Ishikawa (cell line): ENCODE measurements at regions not wholly inside any gene's neighbourhood (a gene's known extent, or its start where the extent isn't known, plus 50 kb on each side); places are given as distances from the start of the nearest gene placed in this dataset.

ENCODE experiments used
- CEBPB ChIP-seq: IDR thresholded peaks from 2 replicates; pipeline ENCODE4 v1.6.1; 2012
- CREB1 ChIP-seq: IDR thresholded peaks from 2 replicates; pipeline ENCODE4 v1.6.1; 2012; ENCODE audit warnings: low read depth
- EGR1 ChIP-seq: IDR thresholded peaks from 2 replicates; pipeline ENCODE4 v1.6.1; 2012
- EP300 ChIP-seq: IDR thresholded peaks from 2 replicates; pipeline ENCODE4 v1.6.1; 2012; ENCODE audit warnings: borderline replicate concordance
- FOXM1 ChIP-seq: IDR thresholded peaks from 2 replicates; pipeline ENCODE4 v1.6.1; 2012; ENCODE audit warnings: low read depth, borderline replicate concordance
- NFIC ChIP-seq: IDR thresholded peaks from 2 replicates; pipeline ENCODE4 v1.6.1; 2012
- RAD21 ChIP-seq: IDR thresholded peaks from 2 replicates; pipeline ENCODE4 v1.6.1; 2012; ENCODE audit warnings: low read depth
- TAF1 ChIP-seq: IDR thresholded peaks from 2 replicates; pipeline ENCODE4 v1.6.1; 2012; ENCODE audit warnings: low read depth, mild to moderate bottlenecking
- TCF12 ChIP-seq: IDR thresholded peaks from 2 replicates; pipeline ENCODE4 v1.6.1; 2012; ENCODE audit warnings: low read depth
- TEAD4 ChIP-seq: IDR thresholded peaks from 2 replicates; pipeline ENCODE4 v1.6.1; 2012
- YY1 ChIP-seq: IDR thresholded peaks from 2 replicates; pipeline ENCODE4 v1.6.1; 2012; ENCODE audit warnings: low read depth
- ZBTB7A ChIP-seq: IDR thresholded peaks from 2 replicates; pipeline ENCODE4 v1.6.1; 2012; ENCODE audit warnings: low read depth
- TF ChIP-seq, protein P1 (sequence below): IDR thresholded peaks from 2 replicates; pipeline ENCODE4 v1.6.1; 2012; ENCODE audit warnings: low read depth, mild to moderate bottlenecking
- TF ChIP-seq, protein P2 (sequence below): IDR thresholded peaks from 2 replicates; pipeline ENCODE4 v1.6.1; 2012
- TF ChIP-seq, protein P3 (sequence below): IDR thresholded peaks from 2 replicates; pipeline ENCODE4 v1.6.1; 2012

DNA sequence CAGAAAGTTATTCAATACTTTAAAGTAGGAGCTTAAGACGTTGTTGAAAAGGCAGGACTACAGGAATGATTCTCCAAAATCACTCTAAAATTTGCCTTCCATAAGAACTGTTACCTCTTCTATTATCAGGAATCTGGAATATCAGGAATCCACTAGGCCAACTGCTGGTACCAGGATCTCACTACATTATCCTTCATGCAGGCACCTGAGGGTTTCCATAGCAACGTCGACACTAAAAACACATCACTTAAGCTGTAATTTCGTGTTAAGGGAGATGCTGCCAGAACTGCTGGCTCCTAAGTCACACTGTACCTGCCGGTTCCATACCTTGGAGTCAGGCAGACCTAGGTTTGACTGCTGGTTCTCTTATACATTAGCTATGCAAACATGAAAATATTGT is 139.7 kb upstream of the C1orf87 start:
- TF ChIP-seq EGR1, result no peak
- TF ChIP-seq, protein P1, sequence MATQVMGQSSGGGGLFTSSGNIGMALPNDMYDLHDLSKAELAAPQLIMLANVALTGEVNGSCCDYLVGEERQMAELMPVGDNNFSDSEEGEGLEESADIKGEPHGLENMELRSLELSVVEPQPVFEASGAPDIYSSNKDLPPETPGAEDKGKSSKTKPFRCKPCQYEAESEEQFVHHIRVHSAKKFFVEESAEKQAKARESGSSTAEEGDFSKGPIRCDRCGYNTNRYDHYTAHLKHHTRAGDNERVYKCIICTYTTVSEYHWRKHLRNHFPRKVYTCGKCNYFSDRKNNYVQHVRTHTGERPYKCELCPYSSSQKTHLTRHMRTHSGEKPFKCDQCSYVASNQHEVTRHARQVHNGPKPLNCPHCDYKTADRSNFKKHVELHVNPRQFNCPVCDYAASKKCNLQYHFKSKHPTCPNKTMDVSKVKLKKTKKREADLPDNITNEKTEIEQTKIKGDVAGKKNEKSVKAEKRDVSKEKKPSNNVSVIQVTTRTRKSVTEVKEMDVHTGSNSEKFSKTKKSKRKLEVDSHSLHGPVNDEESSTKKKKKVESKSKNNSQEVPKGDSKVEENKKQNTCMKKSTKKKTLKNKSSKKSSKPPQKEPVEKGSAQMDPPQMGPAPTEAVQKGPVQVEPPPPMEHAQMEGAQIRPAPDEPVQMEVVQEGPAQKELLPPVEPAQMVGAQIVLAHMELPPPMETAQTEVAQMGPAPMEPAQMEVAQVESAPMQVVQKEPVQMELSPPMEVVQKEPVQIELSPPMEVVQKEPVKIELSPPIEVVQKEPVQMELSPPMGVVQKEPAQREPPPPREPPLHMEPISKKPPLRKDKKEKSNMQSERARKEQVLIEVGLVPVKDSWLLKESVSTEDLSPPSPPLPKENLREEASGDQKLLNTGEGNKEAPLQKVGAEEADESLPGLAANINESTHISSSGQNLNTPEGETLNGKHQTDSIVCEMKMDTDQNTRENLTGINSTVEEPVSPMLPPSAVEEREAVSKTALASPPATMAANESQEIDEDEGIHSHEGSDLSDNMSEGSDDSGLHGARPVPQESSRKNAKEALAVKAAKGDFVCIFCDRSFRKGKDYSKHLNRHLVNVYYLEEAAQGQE, result no peak
- no peak for TF ChIP-seq YY1
- no peak for TF ChIP-seq RAD21

DNA sequence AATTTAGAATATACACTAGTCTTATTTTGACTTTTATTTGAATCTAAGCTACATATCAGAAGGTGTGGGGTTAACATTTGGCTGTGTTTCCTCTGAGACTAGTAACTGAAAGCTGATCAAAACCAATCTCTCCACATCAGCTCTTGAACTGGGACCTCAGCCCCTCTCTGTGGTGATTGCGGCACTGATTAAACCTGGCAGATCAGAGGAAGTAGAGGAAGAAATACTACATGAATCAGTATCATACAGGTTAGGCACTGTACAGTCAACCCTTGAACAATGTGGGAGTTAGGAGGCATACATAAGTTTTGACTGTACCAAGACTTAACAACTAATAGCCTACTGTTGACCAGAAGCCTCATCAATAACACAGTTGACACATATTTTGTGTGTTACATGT is 122.5 kb upstream of the C1orf87 start:
- no peak for TF ChIP-seq ZBTB7A
- TF ChIP-seq YY1, result no peak
- no peak for TF ChIP-seq TEAD4
- no peak for TF ChIP-seq TCF12
- TF ChIP-seq EGR1, result no peak
- no peak for TF ChIP-seq RAD21
- TF ChIP-seq, protein P2, sequence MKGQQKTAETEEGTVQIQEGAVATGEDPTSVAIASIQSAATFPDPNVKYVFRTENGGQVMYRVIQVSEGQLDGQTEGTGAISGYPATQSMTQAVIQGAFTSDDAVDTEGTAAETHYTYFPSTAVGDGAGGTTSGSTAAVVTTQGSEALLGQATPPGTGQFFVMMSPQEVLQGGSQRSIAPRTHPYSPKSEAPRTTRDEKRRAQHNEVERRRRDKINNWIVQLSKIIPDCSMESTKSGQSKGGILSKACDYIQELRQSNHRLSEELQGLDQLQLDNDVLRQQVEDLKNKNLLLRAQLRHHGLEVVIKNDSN, result no peak
- TF ChIP-seq, protein P1, result no peak
- TF ChIP-seq TAF1, result no peak
- TF ChIP-seq NFIC, result no peak
- no peak for TF ChIP-seq CREB1

DNA sequence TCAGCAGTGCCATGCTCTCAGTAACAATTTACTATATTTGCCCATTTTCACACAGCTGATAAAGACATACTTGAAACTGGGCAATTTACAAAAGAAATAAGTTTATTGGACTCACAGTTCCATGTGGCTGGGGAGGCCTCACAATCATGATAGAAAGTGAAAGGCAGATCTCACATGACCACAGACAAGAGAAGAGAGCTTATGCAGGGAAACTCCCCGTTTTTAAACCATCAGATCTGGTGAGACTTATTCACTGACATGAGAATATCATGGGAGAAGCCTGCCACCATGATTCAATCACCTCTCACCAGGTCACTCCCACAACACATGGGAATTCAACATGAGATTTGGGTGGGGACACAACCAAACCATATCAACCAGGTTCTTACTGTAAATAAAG is 112.1 kb upstream of the C1orf87 start:
- no peak for TF ChIP-seq EP300
- TF ChIP-seq TCF12, result no peak
- TF ChIP-seq, protein P3, sequence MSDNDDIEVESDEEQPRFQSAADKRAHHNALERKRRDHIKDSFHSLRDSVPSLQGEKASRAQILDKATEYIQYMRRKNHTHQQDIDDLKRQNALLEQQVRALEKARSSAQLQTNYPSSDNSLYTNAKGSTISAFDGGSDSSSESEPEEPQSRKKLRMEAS, result no peak
- TF ChIP-seq TAF1, result no peak
- TF ChIP-seq CEBPB, result no peak
- TF ChIP-seq TEAD4, result no peak
- TF ChIP-seq EGR1, result no peak
- no peak for TF ChIP-seq CREB1
- TF ChIP-seq FOXM1, result no peak
- TF ChIP-seq, protein P2, result no peak

DNA sequence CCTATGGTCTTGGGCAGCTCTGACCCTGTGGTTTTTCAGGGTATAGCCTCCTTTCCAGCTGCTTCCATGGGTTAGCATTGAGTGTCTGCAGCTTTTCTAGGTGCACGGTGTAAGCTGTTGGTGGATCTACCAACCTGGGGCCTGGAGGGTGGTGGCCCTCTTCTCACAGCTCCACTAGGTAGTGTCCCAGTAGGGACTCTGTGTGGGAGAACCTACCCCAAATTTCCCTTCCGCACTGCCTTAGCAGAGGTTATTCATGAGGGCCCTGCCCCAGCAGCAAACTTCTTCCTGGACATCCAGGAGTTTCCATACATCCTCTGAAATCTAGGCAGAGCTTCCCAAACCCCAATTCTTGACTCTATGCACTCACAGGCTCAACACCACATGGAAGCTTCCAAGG is 111.0 kb upstream of the C1orf87 start:
- TF ChIP-seq ZBTB7A (no peak), TAF1 (no peak), CEBPB (no peak), TCF12 (no peak), FOXM1 (no peak)

DNA sequence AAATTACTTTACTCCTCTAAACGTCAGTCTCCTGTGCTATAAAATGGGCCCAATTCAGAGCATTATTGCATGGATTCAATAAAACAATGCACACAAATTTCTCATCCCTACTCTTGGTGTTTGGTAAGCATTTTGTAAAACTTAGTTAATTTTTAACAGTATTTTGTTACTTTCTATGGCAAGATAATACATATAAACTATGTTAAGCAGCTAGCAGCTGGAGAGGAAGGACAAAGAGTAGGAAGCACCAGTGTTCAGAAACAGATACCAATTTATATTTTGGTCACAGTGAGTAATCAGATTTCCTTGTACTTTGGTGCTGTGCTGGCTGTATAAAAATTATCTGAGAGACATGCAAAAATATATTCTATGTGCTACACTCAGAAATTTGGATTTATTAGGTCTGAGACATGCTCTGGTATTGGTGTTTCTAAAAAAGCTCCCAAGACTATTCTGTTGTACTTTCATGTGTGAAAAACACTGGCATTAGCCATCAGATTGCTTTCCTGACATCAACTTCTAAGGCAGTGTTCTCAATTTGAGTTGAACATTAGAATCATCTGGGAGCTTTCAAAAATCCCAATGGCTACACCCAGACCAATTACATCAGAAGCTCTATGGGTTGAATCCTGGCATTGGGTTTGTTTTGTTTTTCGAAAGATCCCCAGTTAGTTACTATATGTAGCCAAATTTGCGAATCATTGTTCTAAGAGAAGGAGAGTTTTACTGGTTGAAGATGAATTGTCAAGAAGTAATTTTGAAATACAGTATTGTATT is 100.3 kb upstream of the C1orf87 start:
- TF ChIP-seq, protein P2, result no peak

DNA sequence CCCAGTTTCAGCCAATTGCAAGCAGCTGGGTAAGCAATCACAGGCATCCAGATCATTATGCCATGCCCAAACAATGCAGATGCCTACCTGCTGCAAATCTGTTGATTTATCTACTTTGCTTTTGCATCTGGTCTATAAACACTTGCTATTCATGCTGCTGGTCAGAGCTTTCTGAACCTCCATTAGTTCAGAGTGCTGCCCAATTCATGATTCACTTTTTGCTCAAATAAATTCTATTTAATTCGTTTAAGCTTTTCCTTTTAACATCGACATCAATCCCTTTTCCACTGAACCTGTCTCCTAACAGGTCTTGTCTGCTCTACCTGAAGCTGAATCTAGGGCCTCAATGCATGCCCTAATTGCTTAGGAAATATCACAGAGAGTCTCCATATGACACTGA is 99.4 kb upstream of the C1orf87 start:
- TF ChIP-seq CEBPB (no peak), ZBTB7A (no peak), TCF12 (no peak), TAF1 (no peak), YY1 (no peak), EGR1 (no peak), NFIC (no peak), FOXM1 (no peak), EP300 (no peak), TEAD4 (no peak), RAD21 (no peak), CREB1 (no peak)
- TF ChIP-seq, protein P1, result no peak
- TF ChIP-seq, protein P2, result no peak
- TF ChIP-seq, protein P3, result no peak
